NCI-H524 treated with DMSO at 0.1 percent for 48 hours (cell line): ENCODE measurements at regions not wholly inside any gene's neighbourhood (a gene's known extent, or its start where the extent isn't known, plus 50 kb on each side); places are given as distances from the start of the nearest gene placed in this dataset.
"Not testable (repeated sequence)": the region's sequence is repeated elsewhere in the genome, so short reads cannot be mapped to it uniquely, and the experiment has no call there.

Experiments used
- DNase-seq: peaks from one replicate; lab custom pipeline; 2025; lab: John Stamatoyannopoulos, UW

DNA sequence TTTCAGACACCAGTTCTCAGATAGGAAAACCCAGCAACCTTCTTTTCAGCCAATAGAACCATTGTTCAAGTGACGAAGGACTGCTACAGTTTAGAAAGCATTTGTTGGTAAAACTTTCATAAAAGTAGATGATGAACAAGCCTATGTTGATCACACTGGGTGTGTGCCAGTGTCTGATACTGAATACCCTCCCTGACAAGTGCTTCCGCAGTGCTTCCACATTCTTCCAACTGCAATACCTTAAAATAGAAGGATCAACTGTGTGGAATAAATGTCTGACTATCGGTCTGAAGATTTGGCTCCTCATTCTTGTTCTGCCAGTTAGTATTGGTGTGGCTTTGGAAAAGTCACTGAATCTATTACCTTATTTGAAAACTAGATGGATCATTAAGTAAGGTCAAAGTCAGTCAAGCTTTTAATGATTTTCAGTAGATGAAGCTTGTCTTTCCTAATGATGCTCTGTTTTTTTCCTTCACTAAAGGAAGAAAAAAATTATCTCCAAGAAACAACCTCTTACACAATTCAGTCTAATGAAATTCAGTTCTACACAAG, 479.4 kb upstream of the CBLB start:
- DNase-seq = peak; percentile 66

DNA sequence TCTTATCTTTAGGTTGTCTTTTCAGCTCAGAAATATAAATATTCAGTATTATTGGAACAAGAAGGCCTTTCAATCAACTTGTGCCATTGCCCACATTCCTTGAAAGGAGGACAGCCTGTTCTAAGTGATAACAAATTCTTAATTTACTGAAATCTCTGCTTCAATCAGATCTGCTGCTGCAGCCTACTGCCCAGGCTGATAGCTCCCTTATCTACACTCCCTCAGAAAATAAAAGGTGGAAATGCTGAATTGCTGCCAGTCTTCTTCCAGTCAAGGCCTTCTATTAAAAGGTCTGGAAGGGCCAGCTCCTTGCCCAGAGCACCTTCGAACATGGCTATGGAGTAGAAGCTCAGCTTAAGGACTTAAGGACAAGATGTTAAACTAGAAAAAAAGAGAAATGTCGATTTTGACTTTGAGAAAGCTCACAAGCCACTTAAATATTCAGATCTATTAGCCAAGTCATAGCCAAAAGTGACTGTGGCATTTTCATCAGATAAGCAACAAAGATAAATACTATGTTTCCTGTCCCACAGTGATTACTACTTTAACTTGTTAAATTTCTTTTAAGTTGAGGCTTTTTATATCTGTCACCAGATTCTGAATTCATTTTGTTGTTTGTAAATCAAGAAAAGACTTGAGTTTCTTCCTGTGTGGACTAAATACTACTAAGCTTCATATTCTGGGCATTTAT, 480.5 kb upstream of the CBLB start:
- no peak for DNase-seq

DNA sequence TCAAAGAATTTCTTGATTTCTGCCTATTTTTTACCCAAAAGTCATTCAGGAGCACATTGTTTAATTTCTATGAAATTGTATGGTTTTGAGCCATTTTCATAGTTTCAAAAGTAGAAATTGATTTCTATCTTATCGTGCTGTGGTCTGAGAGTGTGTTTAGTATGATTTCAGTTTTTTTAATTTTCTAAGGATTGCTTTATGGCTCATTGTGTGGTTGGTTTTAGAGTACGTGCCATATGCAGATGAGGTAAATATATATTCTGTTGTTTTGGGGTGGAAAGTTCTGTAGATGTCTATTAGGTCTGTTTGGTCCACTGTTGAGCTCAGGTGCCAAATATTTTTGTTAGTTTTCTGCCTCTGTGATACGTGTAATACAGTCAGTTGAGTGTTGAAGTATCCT, 487.1 kb upstream of the CBLB start:
- no peak for DNase-seq

DNA sequence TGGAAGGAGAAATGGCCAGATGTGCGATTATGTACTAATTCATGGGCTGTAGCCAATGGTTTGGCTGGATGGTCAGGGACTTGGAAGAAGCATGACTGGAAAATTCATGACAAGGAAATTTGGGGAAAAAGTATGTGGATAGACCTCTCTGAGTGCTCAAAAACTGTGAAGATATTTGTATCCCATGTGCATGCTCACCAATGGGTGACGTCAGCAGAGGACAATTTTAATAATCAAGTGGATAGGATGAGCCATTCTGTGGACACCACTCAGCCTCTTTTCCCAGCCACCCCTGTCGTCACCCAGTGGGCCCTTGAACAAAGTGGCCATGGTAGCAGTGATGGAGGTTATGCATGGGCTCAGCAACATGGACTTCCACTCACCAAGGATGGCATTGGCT, 490.9 kb upstream of the CBLB start:
- no peak for DNase-seq

DNA sequence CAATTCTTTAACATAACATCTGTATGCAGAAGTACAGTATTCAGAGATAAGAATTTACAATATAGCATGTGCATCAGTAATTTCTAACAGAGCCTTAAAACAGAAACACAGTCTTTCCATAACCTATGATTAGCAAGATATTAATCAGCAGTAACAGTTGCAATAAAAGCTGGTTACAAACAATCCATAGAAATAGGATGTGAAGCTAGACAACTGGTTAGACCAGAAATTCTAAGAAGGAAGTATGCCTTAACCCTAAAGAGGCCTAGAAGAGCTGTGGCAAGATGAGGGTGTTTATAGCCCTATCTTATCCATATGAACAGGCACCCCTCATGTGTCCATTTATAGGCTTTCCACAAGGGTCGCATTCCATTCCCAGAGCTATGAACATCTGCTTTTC, 492.1 kb upstream of the CBLB start:
- not testable (repeated sequence) for DNase-seq

DNA sequence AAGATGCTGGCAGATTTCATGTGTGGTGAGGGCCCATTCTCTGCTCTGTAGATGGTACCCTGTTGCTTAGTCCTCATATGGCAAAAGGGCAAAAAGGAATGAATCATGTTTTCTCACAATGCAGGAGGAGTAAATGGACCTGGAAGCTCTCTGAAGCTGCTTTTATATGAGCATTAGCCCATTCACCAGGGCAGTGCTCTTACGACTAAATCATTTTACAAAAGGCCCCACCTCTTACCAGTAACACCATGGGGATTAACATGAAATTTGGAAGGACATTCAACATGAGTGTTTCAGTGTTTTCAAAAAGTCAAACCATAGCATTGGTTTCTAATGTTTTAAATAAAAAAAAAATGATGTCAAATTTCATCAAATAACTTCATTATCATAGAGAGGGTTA, 495.7 kb upstream of the CBLB start:
- no peak for DNase-seq

DNA sequence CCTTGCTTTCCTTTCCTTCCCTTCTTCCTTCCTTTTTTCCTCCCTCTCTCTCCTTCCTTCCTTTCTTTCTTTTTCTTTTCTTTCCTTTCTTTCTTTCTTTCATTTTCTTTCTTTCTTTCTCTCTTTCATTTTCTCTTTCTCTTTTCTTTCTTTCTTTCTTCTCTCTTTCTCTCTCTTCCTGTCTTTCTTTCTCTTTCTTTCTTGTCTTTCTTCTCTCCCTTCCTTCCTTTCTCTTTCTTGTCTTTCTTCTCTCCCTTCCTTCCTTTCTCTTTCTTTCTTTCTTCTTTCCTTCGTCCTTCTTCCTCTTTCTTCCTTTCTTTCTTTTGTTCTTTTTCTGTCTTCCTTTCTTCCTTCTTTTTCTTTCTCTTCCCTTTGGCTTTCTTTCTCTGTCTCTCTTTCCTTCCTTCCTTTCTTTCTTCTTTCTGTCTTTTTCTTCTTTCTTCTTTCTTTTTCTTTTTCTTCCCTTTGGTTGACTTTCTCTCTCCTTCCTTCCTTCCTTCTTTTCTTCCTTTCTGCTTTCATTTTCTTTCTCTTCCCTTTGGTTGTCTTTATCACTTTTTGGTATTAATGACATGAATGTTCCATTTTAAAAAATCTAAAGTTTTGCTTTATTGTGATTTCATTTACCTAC, 496.4 kb upstream of the CBLB start:
- DNase-seq = no peak

DNA sequence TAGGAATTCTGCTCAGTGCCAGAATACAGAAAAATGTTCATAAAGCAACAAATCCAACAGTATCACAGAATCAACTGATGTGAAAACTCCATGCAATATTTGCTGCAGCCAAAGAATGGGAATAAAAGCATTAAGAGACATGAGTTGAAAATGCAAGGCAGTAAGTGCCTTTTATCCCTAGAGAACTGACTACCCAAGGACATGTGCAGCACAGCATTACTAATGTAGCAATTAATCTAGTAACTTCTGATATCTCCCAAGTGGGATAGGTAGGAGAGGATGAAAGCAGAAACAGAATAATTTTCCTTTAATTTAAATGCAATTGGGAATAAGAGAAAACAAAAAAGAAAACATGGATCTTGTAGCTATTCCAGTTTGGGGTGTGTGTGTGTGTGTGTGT, 497.5 kb upstream of the CBLB start:
- DNase-seq = no peak

DNA sequence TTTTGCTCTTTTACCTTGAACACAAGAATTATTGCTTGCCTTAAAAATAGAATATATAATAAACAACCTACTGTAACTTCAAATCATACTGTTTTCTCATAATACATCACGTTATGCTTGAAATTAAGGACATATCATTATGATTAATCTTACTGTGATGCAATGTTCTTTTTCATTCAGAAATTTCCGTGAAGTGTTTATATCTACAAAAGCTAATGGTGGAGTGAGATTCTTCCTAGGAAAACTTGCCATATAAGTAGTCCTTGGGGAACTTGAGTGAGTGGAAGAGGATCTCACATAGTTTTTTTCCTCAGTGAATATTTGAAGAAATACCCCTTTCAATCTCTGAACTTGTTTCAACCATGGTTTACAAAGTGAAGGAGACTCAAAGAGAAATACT, 498.7 kb upstream of the CBLB start:
- no peak for DNase-seq

DNA sequence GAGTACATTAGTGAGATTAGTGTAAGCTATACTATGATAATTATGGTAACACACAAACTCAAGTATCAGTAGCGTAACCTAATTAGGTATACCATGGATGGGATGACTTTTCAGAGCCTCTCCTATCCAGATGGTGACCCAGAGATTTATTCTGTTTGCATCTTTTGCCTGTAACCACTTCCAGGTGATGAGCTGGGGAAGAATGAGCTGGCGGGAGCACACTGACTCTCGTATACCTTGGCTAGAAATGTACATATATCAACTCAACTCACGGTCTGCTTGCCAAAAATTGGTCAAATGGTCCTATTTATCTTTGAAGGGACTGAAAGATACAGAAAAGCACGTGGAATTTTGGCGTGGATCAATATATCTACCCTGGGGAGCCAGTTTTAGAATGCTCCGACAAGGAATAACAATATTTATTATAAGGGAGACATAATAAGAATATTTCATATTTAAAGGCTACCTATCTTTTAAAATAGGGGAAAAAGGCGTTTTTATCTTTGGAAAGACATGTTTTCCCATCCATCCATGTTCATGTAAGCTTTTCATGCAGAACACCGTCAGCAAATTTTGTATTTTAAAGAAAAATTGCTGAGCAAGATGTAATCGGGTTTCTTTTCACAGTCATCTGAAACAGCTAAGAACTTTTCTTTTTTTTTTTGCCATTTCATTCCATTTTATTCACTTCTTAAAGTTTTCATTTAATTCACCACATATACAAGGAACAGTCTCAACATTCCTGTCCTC, 502.6 kb upstream of the CBLB start:
- DNase-seq = peak; percentile 92

DNA sequence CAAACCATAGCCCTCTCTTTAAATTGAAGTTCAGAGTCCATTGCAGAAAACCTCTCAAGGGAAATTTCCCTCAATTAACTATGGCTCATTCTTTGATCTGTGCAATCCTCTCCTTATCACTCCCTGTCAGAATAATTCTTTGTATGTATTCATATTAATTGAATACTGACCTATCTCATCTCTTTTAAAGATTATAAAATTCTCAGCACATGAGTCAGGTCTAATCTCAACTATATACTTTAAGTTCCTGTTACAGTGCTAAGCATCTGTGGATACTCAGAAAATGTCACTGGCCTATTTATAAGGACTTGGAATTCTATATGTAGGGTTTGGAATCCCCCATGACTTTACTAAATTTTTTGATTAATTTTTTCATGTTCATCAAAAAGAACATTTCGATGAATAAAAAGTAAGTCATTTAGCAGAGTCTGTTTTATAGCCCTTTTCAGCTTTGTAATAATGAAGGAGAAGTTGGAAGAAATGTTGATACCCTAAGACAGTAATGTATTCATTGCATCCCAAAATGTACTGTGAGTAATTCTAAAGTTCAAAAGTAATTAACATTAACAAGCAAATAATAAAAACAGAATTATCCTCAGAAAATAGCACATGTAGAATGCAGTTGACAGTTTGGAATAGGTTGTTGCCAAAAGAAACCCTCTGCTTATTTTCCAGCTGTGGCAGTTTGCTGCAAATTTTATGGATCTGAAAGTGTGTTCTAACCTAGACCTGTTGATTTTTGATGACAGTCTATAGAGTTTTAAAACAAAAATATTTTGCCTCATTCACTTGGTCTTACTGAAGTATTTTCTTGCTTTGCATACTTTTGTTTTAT, 503.4 kb upstream of the CBLB start:
- no peak for DNase-seq

DNA sequence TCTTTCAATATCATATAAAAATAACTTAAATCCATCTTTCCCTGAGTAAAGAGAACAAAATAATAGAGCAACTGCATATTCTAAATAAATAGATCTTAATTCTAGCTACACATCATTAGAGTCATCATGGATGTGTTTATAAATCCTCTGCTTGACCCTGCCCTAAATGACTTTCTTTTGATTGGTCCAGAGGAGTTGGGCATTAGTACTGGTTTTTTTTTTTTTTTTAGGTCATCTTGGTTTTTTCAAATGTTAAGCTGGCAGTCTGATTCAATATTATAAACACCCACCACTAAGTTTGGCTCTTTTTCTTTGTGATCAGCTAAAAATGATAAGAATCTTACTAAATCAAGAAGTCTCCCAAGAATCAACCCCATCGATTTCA, 504.0 kb upstream of the CBLB start:
- no peak for DNase-seq

DNA sequence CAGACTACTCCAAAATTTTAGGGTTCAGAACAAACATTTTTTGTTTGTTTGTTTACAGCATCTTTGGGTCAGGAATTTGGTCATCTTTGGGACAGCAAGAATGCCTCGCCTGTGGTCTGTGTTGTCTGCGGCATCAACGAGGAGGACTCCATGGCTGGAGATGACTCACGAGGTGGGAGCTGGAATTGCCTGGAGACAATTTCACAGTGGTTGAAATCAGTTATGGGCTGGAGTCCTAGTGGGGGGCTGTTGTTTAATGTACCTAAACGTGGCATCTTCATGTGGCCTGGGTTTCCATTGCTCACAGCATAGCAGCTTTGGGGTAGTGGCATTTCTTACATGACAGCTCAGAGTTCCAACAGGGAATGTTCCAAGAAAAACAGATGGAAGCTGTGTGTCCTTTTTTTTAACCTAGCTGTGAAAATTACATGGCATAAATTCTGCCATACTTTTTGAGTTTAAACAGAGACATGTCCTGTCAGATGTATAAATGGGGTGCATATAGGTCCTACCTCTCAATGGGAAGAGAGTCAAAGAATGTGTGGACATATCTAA, 507.3 kb upstream of the CBLB start:
- DNase-seq = no peak

DNA sequence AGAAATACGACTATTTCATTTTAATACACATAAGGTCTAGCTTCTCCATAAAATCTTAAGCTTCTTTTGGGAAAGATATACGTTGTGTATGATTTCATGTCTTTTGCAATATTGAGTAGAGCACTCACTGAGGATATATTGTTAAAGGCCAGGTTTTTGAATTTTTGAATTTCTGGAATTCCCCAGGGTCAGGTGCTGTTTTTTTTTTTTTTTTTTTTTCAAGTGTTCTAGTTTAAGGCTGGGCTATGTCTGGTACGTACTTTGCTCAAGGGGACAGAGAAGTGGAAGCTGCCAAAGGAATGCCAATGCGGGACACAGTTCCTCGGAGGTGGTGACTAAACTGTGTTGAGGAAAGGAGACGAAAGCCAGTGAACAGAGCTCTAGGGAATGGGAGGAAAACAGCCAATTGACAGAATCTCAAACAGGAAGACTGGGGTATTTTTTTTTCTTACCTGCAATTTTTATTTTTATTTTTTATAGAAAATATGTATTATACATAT, 510.5 kb upstream of the CBLB start:
- no peak for DNase-seq

DNA sequence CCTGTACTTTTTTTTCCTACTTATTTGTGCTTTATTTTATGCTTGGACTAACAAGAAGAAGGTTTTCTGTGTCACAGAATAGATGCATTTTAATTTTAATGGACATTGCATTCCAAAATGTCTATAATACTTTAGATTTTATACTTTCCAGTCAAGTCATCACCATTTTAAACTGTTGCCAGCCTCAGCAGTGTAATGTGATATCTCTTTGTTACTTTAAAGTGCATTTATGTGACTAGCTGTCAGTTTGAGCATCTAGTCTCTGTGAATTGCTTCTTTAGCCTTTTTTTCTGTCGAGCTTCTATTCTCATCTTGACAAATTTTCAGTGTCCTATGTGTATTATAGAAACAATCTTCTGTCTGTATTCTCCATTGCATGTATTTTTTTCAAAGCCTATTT, 511.4 kb upstream of the CBLB start:
- DNase-seq = no peak

DNA sequence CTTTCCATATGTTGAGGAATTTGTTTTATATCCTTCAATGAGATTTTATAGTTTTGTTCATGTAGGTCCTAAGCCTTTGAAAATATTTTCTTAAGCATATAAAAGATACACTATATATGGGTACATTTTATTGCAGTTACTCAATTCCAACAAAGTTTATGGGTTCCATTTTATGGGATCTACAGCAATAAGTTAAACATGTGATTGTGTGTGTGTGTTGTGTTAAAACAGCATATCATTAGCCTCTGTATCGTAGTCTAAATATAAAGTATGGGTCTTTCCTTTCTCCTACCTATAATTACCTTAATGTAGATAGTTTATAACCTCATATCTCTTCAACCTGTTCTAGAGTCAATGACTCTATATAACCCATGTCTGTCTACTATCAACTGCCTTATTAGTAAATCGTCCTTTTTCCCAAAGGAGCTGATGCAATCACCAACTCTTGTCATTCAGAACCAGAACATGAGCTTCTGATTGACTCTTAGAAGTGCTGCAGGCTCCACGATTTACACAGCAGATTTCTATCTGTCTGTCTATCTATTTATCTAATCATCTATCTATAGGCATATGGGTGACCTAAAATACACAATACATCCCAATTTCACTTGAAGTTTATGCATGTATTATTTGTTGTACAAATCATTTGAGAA, 512.6 kb upstream of the CBLB start:
- DNase-seq = peak; percentile 28

DNA sequence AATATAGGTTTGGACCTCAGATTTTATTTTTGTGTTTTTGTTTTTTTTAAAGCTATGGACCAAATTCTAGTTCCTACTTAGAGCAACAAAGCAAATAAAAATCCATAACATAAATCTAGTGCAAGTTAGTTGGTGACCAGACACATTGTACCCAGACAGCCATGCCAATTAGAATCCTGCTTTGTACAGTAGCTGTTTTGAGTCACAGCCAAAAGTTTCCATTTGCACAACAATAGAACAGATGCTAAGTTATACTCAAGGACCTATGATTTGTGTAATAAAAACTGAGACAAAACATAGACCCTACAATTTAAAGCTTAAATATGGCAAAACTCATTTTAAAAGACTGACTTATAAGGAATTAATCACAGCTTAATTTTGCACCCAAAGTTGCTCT, 513.1 kb upstream of the CBLB start:
- peak; percentile 62 for DNase-seq

DNA sequence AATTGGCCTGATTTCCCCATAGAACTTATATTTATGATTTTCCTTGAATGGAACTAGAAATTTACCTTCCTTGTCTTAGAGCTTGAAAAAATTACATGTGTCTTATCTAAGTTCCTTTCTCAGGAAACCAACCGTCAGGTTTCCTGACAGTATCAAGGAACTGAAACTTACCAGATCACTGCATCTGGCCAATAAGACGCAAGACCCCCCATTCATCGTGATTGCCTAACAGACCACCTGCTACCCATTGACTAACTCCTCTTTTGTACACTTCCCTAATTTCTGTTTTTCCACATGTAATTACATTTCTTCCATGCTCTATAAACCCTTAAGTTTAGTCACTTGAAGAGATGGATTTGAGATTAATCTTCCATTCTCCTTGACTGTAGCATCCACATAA, 517.2 kb upstream of the CBLB start:
- no peak for DNase-seq

DNA sequence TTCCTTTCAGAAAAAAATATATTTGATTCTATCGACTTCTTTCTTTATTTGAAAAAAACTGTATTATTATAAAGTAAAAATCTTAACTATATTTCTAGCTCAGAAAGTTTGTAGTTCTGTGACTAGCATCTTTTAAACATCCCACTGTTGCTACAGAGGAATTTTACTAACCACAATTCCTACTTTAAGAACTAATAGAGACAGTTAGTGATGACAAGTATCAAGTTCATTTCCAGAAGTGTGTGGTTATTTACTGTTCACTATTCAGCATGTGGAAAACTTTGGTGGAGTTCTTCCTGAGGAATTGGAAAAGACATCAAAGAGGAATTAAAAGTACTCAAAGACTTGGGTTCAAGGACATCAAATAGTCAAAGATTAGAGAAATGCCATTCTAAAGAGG, 524.1 kb upstream of the CBLB start:
- no peak for DNase-seq

DNA sequence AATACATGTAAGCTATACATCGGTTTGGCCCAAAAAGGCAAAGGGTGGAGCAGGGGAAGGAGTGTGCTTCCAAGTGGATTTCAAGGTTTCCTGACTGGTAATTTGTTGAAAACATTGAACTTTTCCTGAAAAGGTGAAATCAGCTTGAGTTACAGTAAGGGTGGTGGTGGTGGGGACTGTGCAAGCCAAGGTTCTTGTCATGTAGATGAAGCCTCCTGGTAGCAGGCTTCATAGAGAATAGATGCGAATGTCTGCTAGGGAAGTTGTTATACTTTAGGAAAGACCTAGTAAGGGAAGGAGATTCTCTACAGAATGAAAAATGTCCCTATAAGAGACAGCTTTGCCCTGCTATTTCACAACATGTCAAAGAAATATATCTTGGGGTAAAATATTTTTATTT, 528.2 kb upstream of the CBLB start:
- DNase-seq = no peak

DNA sequence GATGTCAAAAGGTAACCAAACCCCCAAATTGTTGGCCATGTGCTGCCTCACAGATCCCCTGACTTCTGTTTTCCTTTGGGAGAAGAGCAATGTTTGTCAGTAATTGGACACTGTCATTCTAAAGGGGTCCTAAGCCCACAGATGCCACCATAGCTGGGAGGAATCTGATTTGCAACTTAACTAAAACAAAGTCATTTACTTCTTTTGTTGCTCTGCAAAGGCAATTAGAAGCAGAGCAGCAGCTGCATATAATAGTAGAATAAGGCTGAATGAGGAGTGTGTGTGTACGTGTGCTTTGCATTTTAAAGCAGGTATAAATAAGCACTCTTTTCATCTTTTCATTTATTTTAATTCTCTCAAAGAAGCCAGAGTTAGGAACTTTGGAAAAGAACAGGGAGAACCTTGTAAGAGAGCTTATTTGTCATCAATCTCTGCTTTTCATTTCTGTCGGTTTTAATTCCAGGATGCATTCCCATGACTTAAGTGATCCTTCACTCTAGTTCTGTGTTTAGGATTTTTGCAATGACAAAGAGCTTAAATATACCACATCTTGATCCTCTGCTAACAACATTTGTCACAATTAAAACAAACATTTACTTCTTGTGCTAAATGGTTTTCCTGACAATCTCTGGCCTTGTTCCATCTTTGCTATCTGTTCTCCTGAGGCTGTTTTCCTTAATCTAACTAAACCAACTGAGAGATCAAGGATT, 530.2 kb upstream of the CBLB start:
- DNase-seq = no peak
